Neuronal stem cell (in vitro differentiated cells): ENCODE measurements at regions not wholly inside any gene's neighbourhood (a gene's known extent, or its start where the extent isn't known, plus 50 kb on each side); places are given as distances from the start of the nearest gene placed in this dataset.

Experiments used
- DNase-seq: peaks from one replicate; pipeline ENCODE4 v3.0.0-alpha.2; 2013; ENCODE audit warnings: low spot score
- H2AFZ ChIP-seq: one replicate; pipeline ENCODE4 v1.6.1; 2013; ENCODE audit warnings: mild to moderate bottlenecking, low read length, inconsistent platforms
- H2AK5ac ChIP-seq: 2 replicates; pipeline ENCODE4 v1.6.1; 2013; ENCODE audit warnings: low read depth, mild to moderate bottlenecking, inconsistent platforms, low read length, moderate library complexity, mixed read lengths
- H2BK120ac ChIP-seq: 2 replicates; pipeline ENCODE4 v1.6.1; 2013; ENCODE audit warnings: low read depth, mild to moderate bottlenecking, inconsistent platforms, low read length, moderate library complexity, mixed read lengths
- H2BK12ac ChIP-seq: one replicate; pipeline ENCODE4 v1.6.1; 2013; ENCODE audit warnings: low read length, inconsistent platforms
- H2BK15ac ChIP-seq: 2 replicates; pipeline ENCODE4 v1.6.1; 2013; ENCODE audit warnings: mild to moderate bottlenecking, low read length, inconsistent platforms, mixed read lengths
- H2BK5ac ChIP-seq: one replicate; pipeline ENCODE4 v1.6.1; 2013; ENCODE audit warnings: inconsistent platforms, mild to moderate bottlenecking, low read length, moderate library complexity
- H3K14ac ChIP-seq: one replicate; pipeline ENCODE4 v1.6.1; 2013; ENCODE audit warnings: low read length, inconsistent platforms
- H3K18ac ChIP-seq: 2 replicates; pipeline ENCODE4 v1.6.1; 2013; ENCODE audit warnings: low read length, inconsistent platforms
- H3K23ac ChIP-seq: 2 replicates; pipeline ENCODE4 v1.6.1; 2013; ENCODE audit warnings: low read depth, mild to moderate bottlenecking, mixed read lengths, low read length, inconsistent platforms; ENCODE audit not compliant: poor library complexity
- H3K27ac ChIP-seq: replicated peaks from 3 replicates; pipeline ENCODE4 v1.5.1; 2013; ENCODE audit warnings: low read length, inconsistent platforms
- H3K27me3 ChIP-seq, 3 experiments: 2 replicates each; pipeline ENCODE4 v1.6.1; 2013; ENCODE audit warnings: low read length in 3 of 3, mild to moderate bottlenecking in 2 of 3, inconsistent platforms in 1 of 3, low read depth in 1 of 3, mixed read lengths in 1 of 3, moderate library complexity in 1 of 3; ENCODE audit not compliant: control insufficient read depth in 3 of 3, insufficient read depth in 3 of 3
- H3K36me3 ChIP-seq, 2 donors: replicated peaks in 1 of 2; 2 replicates each; pipeline ENCODE4 v1.6.1; 2013; ENCODE audit warnings: low read length in 2 of 2; ENCODE audit not compliant: control insufficient read depth in 2 of 2, insufficient read depth in 2 of 2
- H3K4ac ChIP-seq: 2 replicates; pipeline ENCODE4 v1.6.1; 2013; ENCODE audit warnings: inconsistent platforms, mild to moderate bottlenecking, low read length, moderate library complexity
- H3K4me1 ChIP-seq, 2 donors: 1 replicate in 1 of 2; 2 replicates in 1 of 2; pipeline ENCODE4 v1.6.1; 2013; ENCODE audit warnings: low read length in 2 of 2, low read depth in 1 of 2; ENCODE audit not compliant: control insufficient read depth in 2 of 2, insufficient read depth in 1 of 2
- H3K4me2 ChIP-seq: one replicate; pipeline ENCODE4 v1.6.1; 2013; ENCODE audit warnings: mild to moderate bottlenecking, low read length, inconsistent platforms; ENCODE audit not compliant: insufficient read depth, poor library complexity, severe bottlenecking
- H3K4me3 ChIP-seq, 2 donors: 2 replicates each; pipeline ENCODE4 v1.5.1; 2013; ENCODE audit warnings: low read length in 2 of 2, mild to moderate bottlenecking in 2 of 2, inconsistent platforms in 1 of 2, moderate library complexity in 1 of 2
- H3K79me1 ChIP-seq: one replicate; pipeline ENCODE4 v1.6.1; 2013; ENCODE audit warnings: low read depth, mild to moderate bottlenecking, inconsistent platforms, low read length, moderate library complexity
- H3K9ac ChIP-seq: one replicate; pipeline ENCODE4 v1.6.1; 2013; ENCODE audit warnings: mild to moderate bottlenecking, low read depth, low read length, inconsistent platforms; ENCODE audit not compliant: poor library complexity
- H3K9me3 ChIP-seq, 2 donors: replicated peaks in 1 of 2; 2 replicates each; pipeline versions ENCODE3 to v1.6.1; 2013; ENCODE audit warnings: low read length in 2 of 2, mild to moderate bottlenecking in 2 of 2, inconsistent platforms in 1 of 2, low read depth in 1 of 2, mixed read lengths in 1 of 2, moderate library complexity in 1 of 2; ENCODE audit not compliant: control insufficient read depth in 2 of 2, insufficient read depth in 1 of 2
- H4K8ac ChIP-seq: one replicate; pipeline ENCODE4 v1.6.1; 2013; ENCODE audit warnings: low read depth, mild to moderate bottlenecking, inconsistent platforms, low read length, moderate library complexity
- H4K91ac ChIP-seq: one replicate; pipeline ENCODE4 v1.6.1; 2013; ENCODE audit warnings: low read length, low read depth, mild to moderate bottlenecking, inconsistent platforms; ENCODE audit not compliant: poor library complexity
- WGBS, 2 donors: extraction: QIAGEN DNeasy Blood & Tissue Kit; methylation state at CpG; one replicate each; pipeline ENCODE4 v1.1.7; 2013; ENCODE audit warnings: missing lambda C conversion rate in 2 of 2, mixed read lengths in 1 of 2; ENCODE audit not compliant: insufficient read length in 2 of 2, insufficient replicate concordance in 1 of 2; ENCODE audit errors: extremely low coverage in 2 of 2; 5-methylcytosine and 5-hydroxymethylcytosine counted together

- H2BK5ac ChIP-seq: no peak overlapping the region
- no peak overlapping the region for H3K4me3 ChIP-seq
- no peak overlapping the region for H2BK12ac ChIP-seq
- H3K4ac ChIP-seq: no peak overlapping the region
- no peak overlapping the region for H2BK15ac ChIP-seq
- H3K9ac ChIP-seq: no peak overlapping the region
- DNase-seq: peak; percentile 14
- peaks cover 0 to 2% of the 10 kb centered on the region in 2 donors for H3K4me1 ChIP-seq
- no peaks in the 10 kb centered on the region for H3K27me3 ChIP-seq
- H4K91ac ChIP-seq: no peak overlapping the region
- no peak overlapping the region for H3K23ac ChIP-seq
- H3K36me3 ChIP-seq: no peaks in the 10 kb centered on the region
- H4K8ac ChIP-seq: no peak overlapping the region
- no CpG with 5 or more reads among the region's 4 CpGs for WGBS, 2 donors
- no peak overlapping the region for H3K4me2 ChIP-seq
- no peak overlapping the region for H3K27ac ChIP-seq
- no peak overlapping the region for H3K18ac ChIP-seq
- H3K9me3 ChIP-seq: peaks cover 0 to 16% of the 10 kb centered on the region in 2 donors
- peak overlapping the region; percentile 78 for H2AFZ ChIP-seq
- H3K14ac ChIP-seq: no peak overlapping the region
- H3K79me1 ChIP-seq: no peaks in the 10 kb centered on the region
- no peak overlapping the region for H2BK120ac ChIP-seq
- H2AK5ac ChIP-seq: no peak overlapping the region
Observed at GRCh38 chr5:28516722-28517121, 1478.3 kb upstream of the CDH9 start.

DNA sequence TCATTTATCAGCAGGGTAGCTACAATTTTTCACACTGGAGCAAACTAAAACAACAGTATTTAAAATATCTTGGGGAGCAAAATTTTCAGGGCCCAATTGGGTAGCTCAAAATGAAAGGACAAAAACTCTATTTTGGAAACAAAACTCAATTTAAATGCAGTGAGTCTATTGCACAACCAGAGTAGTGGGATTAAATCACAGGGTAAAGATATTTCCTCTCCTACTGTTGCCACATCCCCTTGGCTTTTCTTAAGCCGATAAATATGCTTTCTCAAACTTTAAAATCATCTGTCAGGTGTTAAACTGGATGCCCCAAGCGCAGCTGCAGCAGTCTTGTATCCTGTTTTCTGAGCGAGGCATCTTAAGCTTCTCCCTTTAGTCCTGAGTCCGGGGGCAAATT lies 1474.3 kb upstream of the CDH9 start:
- Histone ChIP-seq H2BK12ac (no peak overlapping the region), H3K27ac (no peak overlapping the region), H3K9ac (no peak overlapping the region), H3K4ac (no peak overlapping the region), H2BK15ac (no peak overlapping the region), H3K4me3 (no peak overlapping the region), H3K18ac (no peak overlapping the region), H2BK120ac (no peak overlapping the region), H3K4me1 (peaks cover 0 to 2% of the 10 kb centered on the region in 2 donors), H3K4me2 (no peak overlapping the region), H2AFZ (peak overlapping the region; percentile 71), H3K9me3 (peaks cover 0 to 4% of the 10 kb centered on the region in 2 donors), H2BK5ac (no peak overlapping the region), H3K36me3 (no peaks in the 10 kb centered on the region), H3K14ac (no peak overlapping the region), H4K8ac (no peak overlapping the region), H3K79me1 (no peaks in the 10 kb centered on the region), H3K27me3 (no peaks in the 10 kb centered on the region), H3K23ac (no peak overlapping the region), H4K91ac (no peak overlapping the region), H2AK5ac (no peak overlapping the region)
- no peak for DNase-seq
- no CpG with 5 or more reads among the region's 4 CpGs for WGBS, 2 donors

DNA sequence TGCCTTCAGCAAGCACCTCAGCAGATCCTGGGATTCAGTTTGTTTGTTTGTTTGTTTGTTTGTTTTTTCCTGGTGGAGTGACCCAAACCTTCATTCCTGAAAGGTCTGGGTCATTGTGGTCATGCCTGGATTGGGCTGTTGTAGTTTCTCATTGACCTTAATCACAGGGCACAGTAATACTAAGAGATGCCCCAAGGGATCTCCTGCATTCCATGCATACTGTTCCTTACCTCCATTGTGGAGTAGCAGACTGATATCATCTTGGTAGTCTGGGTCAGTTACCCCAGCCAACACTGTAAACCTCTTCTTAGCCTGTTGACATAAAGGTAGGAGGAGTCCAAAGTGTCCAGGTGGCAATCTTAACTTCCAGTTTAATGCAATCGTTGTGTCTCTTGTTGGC lies 1466.7 kb upstream of the CDH9 start:
- H3K9me3 ChIP-seq: no peaks in the 10 kb centered on the region
- H3K4me3 ChIP-seq: no peak overlapping the region
- no peak overlapping the region for H3K27ac ChIP-seq
- WGBS, 2 donors: no CpG with 5 or more reads among the region's 1 CpG
- no peak overlapping the region for H2BK15ac ChIP-seq
- H3K79me1 ChIP-seq: no peaks in the 10 kb centered on the region
- no peak overlapping the region for H4K91ac ChIP-seq
- no peak overlapping the region for H4K8ac ChIP-seq
- no peak overlapping the region for H2BK5ac ChIP-seq
- H2AFZ ChIP-seq: no peak overlapping the region
- H3K9ac ChIP-seq: no peak overlapping the region
- no peak for DNase-seq
- no peak overlapping the region for H3K23ac ChIP-seq
- no peaks in the 10 kb centered on the region for H3K36me3 ChIP-seq
- H3K4ac ChIP-seq: no peak overlapping the region
- H3K4me2 ChIP-seq: no peak overlapping the region
- H3K18ac ChIP-seq: no peak overlapping the region
- no peaks in the 10 kb centered on the region for H3K4me1 ChIP-seq
- H2AK5ac ChIP-seq: no peak overlapping the region
- H2BK120ac ChIP-seq: no peak overlapping the region
- H3K27me3 ChIP-seq: no peaks in the 10 kb centered on the region
- H2BK12ac ChIP-seq: no peak overlapping the region
- H3K14ac ChIP-seq: peak overlapping the region; percentile 56

- H3K14ac ChIP-seq: no peak overlapping the region
- no CpG with 5 or more reads among the region's 2 CpGs for WGBS, 2 donors
- H2BK12ac ChIP-seq: no peak overlapping the region
- no peaks in the 10 kb centered on the region for H3K27me3 ChIP-seq
- no peaks in the 10 kb centered on the region for H3K36me3 ChIP-seq
- no peak overlapping the region for H3K4me2 ChIP-seq
- H3K4me1 ChIP-seq: no peaks in the 10 kb centered on the region
- no peak for DNase-seq
- no peak overlapping the region for H3K27ac ChIP-seq
- no peak overlapping the region for H2BK120ac ChIP-seq
- peak overlapping the region; percentile 45 for H2AFZ ChIP-seq
- no peak overlapping the region for H3K9ac ChIP-seq
- H4K8ac ChIP-seq: no peak overlapping the region
- no peaks in the 10 kb centered on the region for H3K79me1 ChIP-seq
- no peak overlapping the region for H3K4ac ChIP-seq
- H2BK15ac ChIP-seq: no peak overlapping the region
- no peak overlapping the region for H3K23ac ChIP-seq
- H2BK5ac ChIP-seq: no peak overlapping the region
- no peaks in the 10 kb centered on the region for H3K9me3 ChIP-seq
- H3K18ac ChIP-seq: no peak overlapping the region
- H2AK5ac ChIP-seq: no peak overlapping the region
- no peak overlapping the region for H4K91ac ChIP-seq
- no peak overlapping the region for H3K4me3 ChIP-seq
Observed at GRCh38 chr5:28500511-28500910, 1462.1 kb upstream of the CDH9 start.
